ENCODE measurements at regions not wholly inside any gene's neighbourhood (a gene's known extent, or its start where the extent isn't known, plus 50 kb on each side); places are given as distances from the start of the nearest gene placed in this dataset.

- TF ChIP-seq CTCF (IDR thresholded peaks at IDR 0.05): no peak
- no peak for TF ChIP-seq ZFX (IDR thresholded peaks at IDR 0.05; ENCODE audit: borderline replicate concordance)
Observed at GRCh38 chr2:240301256-240301795, 134.1 kb upstream of the GPC1 start.

Data from 22Rv1 (cell line).